DMS53 treated with DMSO at 0.1 percent for 48 hours (cell line): ENCODE measurements at regions not wholly inside any gene's neighbourhood (a gene's known extent, or its start where the extent isn't known, plus 50 kb on each side); places are given as distances from the start of the nearest gene placed in this dataset.

ENCODE experiments used
- DNase-seq: peaks from one replicate; lab custom pipeline; 2025; ENCODE audit not compliant: unreplicated experiment; lab: John Stamatoyannopoulos, UW

GRCh38 chr3:65233561-65233960 lies 545.8 kb upstream of the ADAMTS9 start:
- no peak for DNase-seq

GRCh38 chr3:65231544-65231943 lies 543.7 kb upstream of the ADAMTS9 start:
- no peak for DNase-seq

GRCh38 chr3:65230261-65231139 lies 542.7 kb upstream of the ADAMTS9 start:
- no peak for DNase-seq

GRCh38 chr3:65226287-65226686 lies 538.5 kb upstream of the ADAMTS9 start:
- DNase-seq, result no peak

- DNase-seq, result no peak
Measured at GRCh38 chr3:65210026-65210814, 522.4 kb upstream of the ADAMTS9 start.

- DNase-seq, result no peak
Measured at GRCh38 chr3:65202395-65202794, 514.6 kb upstream of the ADAMTS9 start.

GRCh38 chr3:65201926-65202325 lies 514.1 kb upstream of the ADAMTS9 start:
- DNase-seq, result no peak

GRCh38 chr3:65200310-65200970 lies 512.6 kb upstream of the ADAMTS9 start:
- DNase-seq, result no peak

- no peak for DNase-seq
Measured at GRCh38 chr3:65196663-65197062, 508.9 kb upstream of the ADAMTS9 start.

- DNase-seq, result no peak
Measured at GRCh38 chr3:65195211-65196006, 507.6 kb upstream of the ADAMTS9 start.

GRCh38 chr3:65194744-65195143 lies 506.9 kb upstream of the ADAMTS9 start:
- DNase-seq, result no peak

GRCh38 chr3:65194047-65194714 lies 506.4 kb upstream of the ADAMTS9 start:
- DNase-seq, result no peak

GRCh38 chr3:65193531-65193930 lies 505.7 kb upstream of the ADAMTS9 start:
- DNase-seq, result no peak

GRCh38 chr3:65190111-65190510 lies 502.3 kb upstream of the ADAMTS9 start:
- DNase-seq, result no peak

GRCh38 chr3:65186268-65186667 lies 498.5 kb upstream of the ADAMTS9 start:
- DNase-seq, result no peak

- DNase-seq, result no peak
Measured at GRCh38 chr3:65182682-65183081, 494.9 kb upstream of the ADAMTS9 start.

GRCh38 chr3:65182085-65182484 lies 494.3 kb upstream of the ADAMTS9 start:
- DNase-seq, result no peak

GRCh38 chr3:65181391-65181871 lies 493.6 kb upstream of the ADAMTS9 start:
- no peak for DNase-seq

GRCh38 chr3:65178703-65179102 lies 490.9 kb upstream of the ADAMTS9 start:
- DNase-seq, result no peak

GRCh38 chr3:65177960-65178376 lies 490.2 kb upstream of the ADAMTS9 start:
- no peak for DNase-seq
